ENCODE measurements at regions not wholly inside any gene's neighbourhood (a gene's known extent, or its start where the extent isn't known, plus 50 kb on each side); places are given as distances from the start of the nearest gene placed in this dataset.

- ChIA-PET CTCF (no interaction called here), POLR2A (ENCODE audit: low non-redundant PET) (no interaction called here)
- DNase-seq (ENCODE audit: low spot score): no peak
- no peak overlapping the region for H3K27ac ChIP-seq
- no peak for TF ChIP-seq CTCF (conservative IDR thresholded peaks at IDR 0.05; ENCODE audit: low read depth)
Observed at GRCh38 chr3:40978442-40978841, 220.9 kb upstream of the CTNNB1 start.

- ChIA-PET CTCF (no interaction called here), POLR2A (ENCODE audit: low non-redundant PET) (no interaction called here)
- TF ChIP-seq CTCF (conservative IDR thresholded peaks at IDR 0.05; ENCODE audit: low read depth): no peak
- DNase-seq (ENCODE audit: low spot score): no peak
- H3K27ac ChIP-seq: no peak overlapping the region
Observed at GRCh38 chr3:40979962-40980361, 219.3 kb upstream of the CTNNB1 start.

GRCh38 chr3:40980467-40980866 lies 218.8 kb upstream of the CTNNB1 start:
- DNase-seq (ENCODE audit: low spot score): no peak
- ChIA-PET POLR2A (ENCODE audit: low non-redundant PET) (no interaction called here), CTCF (no interaction called here)
- H3K27ac ChIP-seq: no peak overlapping the region
- no peak for TF ChIP-seq CTCF (conservative IDR thresholded peaks at IDR 0.05; ENCODE audit: low read depth)

GRCh38 chr3:40985195-40985594 lies 214.1 kb upstream of the CTNNB1 start:
- POLR2A ChIA-PET (ENCODE audit: low non-redundant PET): no interaction called here
- H3K27ac ChIP-seq: no peak overlapping the region
- no peak for TF ChIP-seq CTCF (conservative IDR thresholded peaks at IDR 0.05; ENCODE audit: low read depth)
- CTCF ChIA-PET: no interaction called here
- DNase-seq (ENCODE audit: low spot score): no peak

GRCh38 chr3:40988468-40988867 lies 210.8 kb upstream of the CTNNB1 start:
- H3K27ac ChIP-seq: no peak overlapping the region
- DNase-seq (ENCODE audit: low spot score): no peak
- ChIA-PET POLR2A (ENCODE audit: low non-redundant PET) (no interaction called here), CTCF (no interaction called here)
- TF ChIP-seq CTCF (conservative IDR thresholded peaks at IDR 0.05; ENCODE audit: low read depth): no peak

GRCh38 chr3:40989141-40990061 lies 209.9 kb upstream of the CTNNB1 start:
- ChIA-PET CTCF (interaction anchor here (0.6 to 0.7 kb wide), 3 partner anchors 19 to 1649 kb away, joined by 3 read pairs; no protein-coding TSS in a partner anchor), POLR2A (ENCODE audit: low non-redundant PET) (no interaction called here)
- no peak for DNase-seq (ENCODE audit: low spot score)
- H3K27ac ChIP-seq: no peak overlapping the region
- no peak for TF ChIP-seq CTCF (conservative IDR thresholded peaks at IDR 0.05; ENCODE audit: low read depth)
